GM12891 (cell line): ENCODE measurements at regions not wholly inside any gene's neighbourhood (a gene's known extent, or its start where the extent isn't known, plus 50 kb on each side); places are given as distances from the start of the nearest gene placed in this dataset.

Source experiments
- POLR2A ChIP-seq: IDR thresholded peaks from 2 replicates; pipeline ENCODE4 v1.6.1; 2011; ENCODE audit warnings: low read depth, low read length, control low read depth
- POLR2AphosphoS5 ChIP-seq: IDR thresholded peaks from 2 replicates; pipeline ENCODE4 v1.6.1; 2011; ENCODE audit warnings: low read depth, low read length, control low read depth
- TAF1 ChIP-seq: IDR thresholded peaks from 2 replicates; pipeline ENCODE4 v1.6.1; 2011; ENCODE audit warnings: low read depth, low read length, control low read depth

DNA sequence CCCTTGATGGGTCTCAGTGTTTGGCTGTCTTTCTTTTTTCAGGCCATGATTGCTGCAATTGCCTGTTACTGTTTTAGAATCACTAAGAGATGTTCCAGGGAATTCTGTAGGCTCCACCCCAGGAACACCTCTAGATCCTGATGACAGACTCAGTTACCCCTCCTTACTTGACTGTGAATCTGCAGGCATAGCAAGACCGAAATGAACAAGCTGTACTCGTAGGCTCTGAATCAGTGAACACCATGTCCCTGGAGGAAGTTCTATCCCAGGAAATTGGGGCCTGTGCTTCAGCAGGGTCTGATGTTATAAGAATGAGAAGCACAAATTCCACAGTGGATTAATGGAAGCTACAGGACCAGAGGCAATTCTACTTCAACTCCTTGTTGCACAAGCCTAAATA is 148.6 kb downstream of the COPS8 start:
- TF ChIP-seq POLR2A (no peak), TAF1 (no peak), POLR2AphosphoS5 (no peak)
